Parathyroid adenoma (tissue), 2 donors: ENCODE measurements at regions not wholly inside any gene's neighbourhood (a gene's known extent, or its start where the extent isn't known, plus 50 kb on each side); places are given as distances from the start of the nearest gene placed in this dataset.

Experiments used
- H2AFZ ChIP-seq: fragments of 300-600 bp; sonication (generic); one replicate; pipeline ENCODE4 v1.7.0; 2017; ENCODE audit warnings: antibody characterized with exemption, mild to moderate bottlenecking
- H3K27ac ChIP-seq: fragments of 300-600 bp; sonication (generic); one replicate; pipeline ENCODE4 v1.7.0; 2017
- H3K27me3 ChIP-seq: fragments of 300-600 bp; sonication (generic); one replicate; pipeline ENCODE4 v1.7.0; 2017; ENCODE audit warnings: low read length; ENCODE audit not compliant: control insufficient read depth, insufficient read depth
- H3K36me3 ChIP-seq: fragments of 300-600 bp; sonication (generic); one replicate; pipeline ENCODE4 v1.7.0; 2017; ENCODE audit warnings: low read length; ENCODE audit not compliant: control insufficient read depth, insufficient read depth
- H3K4me1 ChIP-seq: fragments of 300-600 bp; sonication (generic); one replicate; pipeline ENCODE4 v1.7.0; 2017; ENCODE audit warnings: control low read depth
- H3K4me2 ChIP-seq: fragments of 300-600 bp; sonication (generic); one replicate; pipeline ENCODE4 v1.7.0; 2017; ENCODE audit warnings: low read length
- H3K4me3 ChIP-seq: fragments of 300-600 bp; sonication (generic); one replicate; pipeline ENCODE4 v1.7.0; 2017; ENCODE audit warnings: low read depth, low read length
- H3K79me2 ChIP-seq: fragments of 300-600 bp; sonication (generic); one replicate; pipeline ENCODE4 v1.7.0; 2017; ENCODE audit warnings: control low read depth
- H3K9ac ChIP-seq: fragments of 300-600 bp; sonication (generic); one replicate; pipeline ENCODE4 v1.7.0; 2017; ENCODE audit warnings: mild to moderate bottlenecking
- H3K9me3 ChIP-seq: fragments of 300-600 bp; sonication (generic); one replicate; pipeline ENCODE4 v1.7.0; 2017; ENCODE audit warnings: low read length; ENCODE audit not compliant: control insufficient read depth
- CTCF ChIP-seq: fragments of 300-600 bp; sonication (generic); IDR thresholded peaks from one replicate; pipeline ENCODE4 v1.7.0; 2017; ENCODE audit warnings: antibody characterized with exemption, mild to moderate bottlenecking
- donor health status: primary hyperparathyroidism.

DNA sequence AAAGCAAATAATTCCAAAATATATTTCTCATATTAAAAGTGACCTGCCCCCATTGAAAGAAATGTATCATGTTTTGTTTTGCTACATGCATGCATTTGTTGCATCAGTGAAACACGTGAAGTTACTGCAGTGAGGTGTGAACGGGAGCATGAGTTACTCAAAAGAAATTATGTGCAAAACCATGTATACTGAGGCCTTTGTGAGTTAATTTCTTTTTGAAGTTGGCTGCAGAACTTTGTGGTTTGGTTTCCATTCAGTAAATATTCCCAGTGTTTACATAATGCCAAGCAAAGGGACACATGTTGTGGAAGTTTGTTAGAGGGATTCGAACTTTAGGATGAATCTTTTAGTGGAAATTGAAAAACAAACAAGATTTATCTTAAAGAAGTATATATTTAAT is 619.4 kb upstream of the ADAMTS5 start:
- Histone ChIP-seq H2AFZ (no peak overlapping the region), H3K79me2 (no peaks in the 10 kb centered on the region), H3K27ac (no peak overlapping the region), H3K9ac (no peak overlapping the region), H3K9me3 (no peaks in the 10 kb centered on the region), H3K4me3 (no peak overlapping the region), H3K36me3 (no peaks in the 10 kb centered on the region), H3K4me1 (no peaks in the 10 kb centered on the region), H3K4me2 (no peak overlapping the region), H3K27me3 (no peaks in the 10 kb centered on the region)
- TF ChIP-seq CTCF = no peak

DNA sequence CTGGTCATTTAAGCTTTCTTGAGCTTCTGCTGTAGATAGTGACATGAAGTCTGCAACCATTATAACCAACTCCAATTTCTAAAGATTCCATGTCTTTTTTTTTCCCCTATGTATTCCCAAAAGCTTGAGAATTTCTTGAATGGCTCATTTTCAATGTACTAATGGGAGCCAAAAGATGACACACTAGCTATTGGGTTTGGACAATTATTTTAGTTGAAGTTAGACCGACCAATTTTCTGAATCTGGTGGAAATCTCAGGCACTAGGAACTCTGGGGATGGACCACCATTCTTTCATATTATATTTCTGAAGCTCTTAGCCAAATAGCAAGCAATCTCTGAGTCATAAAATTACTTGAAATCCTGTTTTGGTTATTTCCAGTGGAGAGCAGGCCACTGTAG is 617.4 kb upstream of the ADAMTS5 start:
- Histone ChIP-seq H3K4me1 (no peaks in the 10 kb centered on the region), H2AFZ (no peak overlapping the region), H3K79me2 (no peaks in the 10 kb centered on the region), H3K4me3 (no peak overlapping the region), H3K27ac (no peak overlapping the region), H3K4me2 (no peak overlapping the region), H3K36me3 (no peaks in the 10 kb centered on the region), H3K9me3 (no peaks in the 10 kb centered on the region), H3K9ac (no peak overlapping the region), H3K27me3 (no peaks in the 10 kb centered on the region)
- TF ChIP-seq CTCF = no peak

- Histone ChIP-seq H3K27me3 (no peaks in the 10 kb centered on the region), H3K79me2 (no peaks in the 10 kb centered on the region), H3K4me1 (no peaks in the 10 kb centered on the region), H3K4me2 (no peak overlapping the region), H3K4me3 (no peak overlapping the region), H3K9me3 (no peaks in the 10 kb centered on the region), H3K9ac (no peak overlapping the region), H2AFZ (no peak overlapping the region), H3K27ac (no peak overlapping the region), H3K36me3 (no peaks in the 10 kb centered on the region)
- no peak for TF ChIP-seq CTCF
These were observed 616.1 kb upstream of the ADAMTS5 start for GRCh38 chr21:27582948-27583430.

DNA sequence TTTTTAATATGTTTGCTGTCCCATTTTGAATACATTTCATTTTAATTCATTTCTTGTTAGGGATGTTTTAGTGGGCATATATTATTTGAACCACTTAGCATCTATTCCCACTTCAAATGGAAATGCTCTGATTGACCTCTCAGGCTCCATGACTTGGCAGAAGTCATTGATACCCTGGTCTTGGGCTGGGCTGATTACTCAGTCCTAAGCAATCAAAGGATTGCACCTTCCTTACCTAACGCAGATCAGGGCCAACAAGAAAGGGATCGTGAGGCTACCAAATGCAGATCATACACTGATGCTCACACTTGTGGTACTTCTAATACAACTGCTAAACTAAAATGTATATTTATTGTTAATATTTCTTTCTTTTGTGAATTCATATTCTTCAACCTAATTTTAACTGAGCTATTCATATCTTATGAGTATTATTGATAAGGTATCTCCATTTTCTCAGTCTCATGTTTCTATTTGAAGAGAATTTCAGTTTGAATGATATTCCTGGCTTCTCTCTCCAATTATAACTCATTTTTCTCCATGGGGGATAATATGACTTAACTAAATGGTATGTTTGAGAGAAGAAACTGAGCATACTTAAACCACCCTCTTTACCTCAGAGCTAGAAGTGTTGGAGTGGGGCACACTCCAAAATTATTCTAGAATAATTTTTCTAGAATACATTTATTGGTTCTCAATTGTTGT is 615.5 kb upstream of the ADAMTS5 start:
- Histone ChIP-seq H3K4me1 (no peaks in the 10 kb centered on the region), H3K9ac (no peak overlapping the region), H2AFZ (no peak overlapping the region), H3K9me3 (no peaks in the 10 kb centered on the region), H3K79me2 (no peaks in the 10 kb centered on the region), H3K4me2 (no peak overlapping the region), H3K27me3 (no peaks in the 10 kb centered on the region), H3K27ac (no peak overlapping the region), H3K36me3 (no peaks in the 10 kb centered on the region), H3K4me3 (no peak overlapping the region)
- TF ChIP-seq CTCF = no peak

DNA sequence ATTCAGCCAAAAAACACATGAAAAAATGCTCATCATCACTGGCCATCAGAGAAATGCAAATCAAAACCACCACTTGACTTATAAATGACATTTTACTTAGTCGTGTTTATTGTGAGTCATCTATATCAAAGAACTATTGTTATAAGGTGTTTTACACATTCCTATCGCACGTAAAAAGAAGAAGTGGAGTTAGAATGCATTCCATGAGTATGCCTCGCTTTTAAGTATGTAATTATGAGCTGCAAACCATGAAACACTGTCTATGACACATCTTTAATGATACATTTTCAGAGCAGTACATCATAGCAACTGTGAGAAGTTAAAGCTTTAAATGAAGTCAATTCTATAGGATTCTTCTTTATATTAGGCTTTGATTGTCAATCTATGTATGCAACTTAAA is 614.3 kb upstream of the ADAMTS5 start:
- no peaks in the 10 kb centered on the region for H3K9me3 ChIP-seq
- H3K4me1 ChIP-seq = no peaks in the 10 kb centered on the region
- no peak overlapping the region for H3K4me2 ChIP-seq
- H3K27me3 ChIP-seq = no peaks in the 10 kb centered on the region
- no peak overlapping the region for H3K9ac ChIP-seq
- H3K36me3 ChIP-seq = no peaks in the 10 kb centered on the region
- no peak for TF ChIP-seq CTCF
- no peak overlapping the region for H2AFZ ChIP-seq
- no peak overlapping the region for H3K27ac ChIP-seq
- H3K79me2 ChIP-seq = no peaks in the 10 kb centered on the region
- H3K4me3 ChIP-seq = no peak overlapping the region
